AG10803 (cell line): ENCODE measurements at regions not wholly inside any gene's neighbourhood (a gene's known extent, or its start where the extent isn't known, plus 50 kb on each side); places are given as distances from the start of the nearest gene placed in this dataset.

ENCODE experiments used
- DNase-seq: peaks from one replicate; pipeline ENCODE4 v3.0.0; 2010; ENCODE audit warnings: low read depth
- H3K4me3 ChIP-seq: 2 replicates; pipeline ENCODE4 v1.5.1; 2011; ENCODE audit warnings: mild to moderate bottlenecking, low read length, control low read depth
- CTCF ChIP-seq: conservative IDR thresholded peaks from 2 replicates; pipeline ENCODE4 v1.5.1; 2011; ENCODE audit warnings: mild to moderate bottlenecking, low read length, control low read depth, inconsistent platforms

GRCh38 chr7:126026421-126027088 lies 1096.9 kb upstream of the POT1 start:
- no peak for DNase-seq
- H3K4me3 ChIP-seq, result no peak overlapping the region
- TF ChIP-seq CTCF, result no peak

- DNase-seq, result no peak
- no peak for TF ChIP-seq CTCF
- H3K4me3 ChIP-seq, result no peak overlapping the region
These were observed 1092.8 kb upstream of the POT1 start for GRCh38 chr7:126022452-126022851.

- H3K4me3 ChIP-seq, result no peak overlapping the region
- no peak for DNase-seq
- TF ChIP-seq CTCF, result no peak
These were observed 1087.1 kb upstream of the POT1 start for GRCh38 chr7:126016722-126017121.

GRCh38 chr7:126005064-126005463 lies 1075.4 kb upstream of the POT1 start:
- no peak for TF ChIP-seq CTCF
- no peak for DNase-seq
- H3K4me3 ChIP-seq, result no peak overlapping the region

GRCh38 chr7:126001349-126001748 lies 1071.7 kb upstream of the POT1 start:
- TF ChIP-seq CTCF, result no peak
- no peak overlapping the region for H3K4me3 ChIP-seq
- no peak for DNase-seq

- DNase-seq, result no peak
- H3K4me3 ChIP-seq, result no peak overlapping the region
- TF ChIP-seq CTCF, result no peak
These were observed 1055.2 kb upstream of the POT1 start for GRCh38 chr7:125984795-125985194.

GRCh38 chr7:125971656-125972055 lies 1042.0 kb upstream of the POT1 start:
- TF ChIP-seq CTCF, result no peak
- no peak overlapping the region for H3K4me3 ChIP-seq
- no peak for DNase-seq
